H1 (cell line): ENCODE measurements at regions not wholly inside any gene's neighbourhood (a gene's known extent, or its start where the extent isn't known, plus 50 kb on each side); places are given as distances from the start of the nearest gene placed in this dataset.

Source experiments
- EGR1 ChIP-seq: IDR thresholded peaks from 2 replicates; pipeline ENCODE4 v1.6.1; 2011; ENCODE audit warnings: low read depth, low read length, borderline replicate concordance

DNA sequence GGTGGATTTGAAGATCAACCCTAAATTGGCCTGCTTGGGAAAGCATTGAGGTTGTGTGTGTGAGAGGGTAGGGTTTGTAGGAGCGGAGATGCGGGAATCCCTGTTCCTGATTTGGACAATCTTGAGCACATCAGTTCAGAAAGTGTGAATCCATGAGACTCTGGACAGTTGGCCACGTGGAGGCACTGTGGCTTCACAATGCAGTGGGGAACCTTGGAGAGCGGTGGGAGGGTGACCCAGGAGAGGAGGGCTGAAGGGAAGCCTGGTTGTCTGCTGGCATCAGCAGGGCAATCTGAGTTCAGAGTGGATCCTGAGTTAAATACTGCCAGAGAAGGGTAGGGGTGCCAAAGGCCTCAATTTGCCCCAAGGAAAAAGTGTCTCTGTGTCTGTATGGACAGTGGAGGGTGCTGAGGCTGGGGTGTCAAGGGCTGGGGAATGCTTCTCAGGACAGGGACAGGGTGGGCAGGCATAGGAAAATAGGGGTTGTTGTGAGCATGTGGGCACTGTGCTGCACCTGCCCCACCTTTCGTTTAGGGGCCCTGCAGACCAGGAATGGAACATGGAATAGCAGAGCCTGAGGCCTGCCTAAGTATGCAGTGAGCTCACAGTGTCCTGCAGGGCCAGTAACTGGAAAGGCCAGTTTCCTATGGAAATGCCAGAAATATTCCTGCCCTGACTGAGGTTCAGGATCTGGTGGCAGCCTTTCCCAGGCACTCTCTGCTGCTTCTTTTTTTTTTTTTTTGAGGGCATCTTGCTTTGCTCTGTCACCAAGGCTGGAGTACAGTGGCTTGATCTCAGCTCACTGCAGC, 162.9 kb upstream of the PRSS58 start (continued):
- no peak for TF ChIP-seq EGR1
